GM19023 (cell line): ENCODE measurements at regions not wholly inside any gene's neighbourhood (a gene's known extent, or its start where the extent isn't known, plus 50 kb on each side); places are given as distances from the start of the nearest gene placed in this dataset.

Experiments used
- ATAC-seq: cut with Tn5 transposase; IDR thresholded peaks from one replicate; pipeline ENCODE4 v1.9.1; 2021; ENCODE audit warnings: mild to moderate bottlenecking, moderate library complexity; ENCODE audit not compliant: unreplicated experiment

DNA sequence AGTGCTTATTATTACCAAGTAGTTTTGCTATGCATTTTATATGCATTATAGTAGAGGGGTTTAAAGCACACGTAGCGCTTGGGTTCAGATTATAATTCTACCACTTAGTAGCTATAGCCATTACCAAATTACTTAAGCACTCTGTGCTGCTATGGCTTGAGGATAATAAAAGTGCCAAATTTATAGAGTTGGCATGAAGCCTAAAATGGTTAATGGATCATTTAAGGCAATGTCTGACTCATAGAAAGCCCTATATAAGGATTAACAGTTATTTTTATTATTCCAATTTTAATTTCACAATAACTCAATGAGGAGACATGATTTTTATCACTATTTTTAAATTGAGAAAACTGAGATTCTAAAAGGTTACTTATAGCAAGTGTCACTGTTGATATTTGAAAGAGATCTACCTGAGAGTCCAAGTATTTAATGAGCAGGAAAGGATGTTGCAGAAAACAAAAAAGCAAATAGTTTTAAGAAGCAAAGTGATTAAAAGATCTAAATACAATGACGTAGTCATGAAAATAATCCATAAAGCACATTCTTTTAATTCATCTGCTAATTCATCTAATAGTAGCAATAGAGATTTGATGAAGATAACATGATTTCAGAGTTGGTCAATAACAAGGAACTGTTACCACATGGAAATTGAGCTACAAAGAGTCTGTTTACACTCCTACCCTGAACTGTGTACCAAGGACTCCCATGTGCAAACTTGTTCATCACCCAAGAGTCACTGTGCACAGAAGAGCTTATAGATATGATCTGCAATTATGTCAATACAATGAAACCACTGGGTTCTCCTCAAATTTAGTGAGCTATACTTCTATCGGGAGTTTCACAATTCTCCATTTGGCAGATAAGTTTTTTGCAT is 78.8 kb upstream of the DTNA start:
- ATAC-seq, result no peak

DNA sequence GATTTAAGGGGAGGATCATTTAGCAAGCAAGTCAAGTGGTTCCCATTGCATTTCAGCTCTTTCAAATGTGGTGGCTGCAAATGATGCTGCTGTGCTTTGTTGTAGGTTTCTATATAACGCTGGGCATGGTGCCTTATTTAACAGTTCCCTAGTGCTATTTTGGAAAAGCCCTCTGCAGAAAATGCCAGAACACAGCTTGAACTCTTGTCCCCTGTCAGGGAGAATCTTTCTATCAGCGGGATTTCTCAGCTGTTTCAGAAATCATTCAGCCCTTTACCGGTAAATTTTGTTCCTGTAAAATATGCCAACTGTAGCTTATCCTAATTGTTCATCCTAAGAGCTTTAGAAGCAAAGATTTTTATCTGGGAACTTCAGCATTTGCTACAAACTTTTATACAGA is 77.8 kb upstream of the DTNA start:
- no peak for ATAC-seq

DNA sequence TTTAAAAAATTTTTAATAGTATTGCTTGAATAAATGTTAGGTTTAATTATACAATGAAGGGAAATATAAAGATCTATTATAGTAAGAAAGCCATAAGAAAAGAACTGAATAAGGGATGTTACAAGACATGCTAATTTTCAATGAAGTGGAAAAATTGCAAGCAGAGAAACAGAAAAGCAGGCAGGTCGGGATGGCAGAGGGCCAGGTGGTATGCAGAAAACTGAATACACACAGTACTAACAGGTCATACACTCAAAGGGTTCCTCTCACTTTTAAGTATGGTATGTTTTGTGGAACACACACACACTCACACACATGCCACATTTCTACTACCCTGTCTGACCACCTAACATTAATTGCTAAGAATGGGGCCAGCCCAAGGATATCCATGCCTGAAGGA is 76.7 kb upstream of the DTNA start:
- no peak for ATAC-seq

DNA sequence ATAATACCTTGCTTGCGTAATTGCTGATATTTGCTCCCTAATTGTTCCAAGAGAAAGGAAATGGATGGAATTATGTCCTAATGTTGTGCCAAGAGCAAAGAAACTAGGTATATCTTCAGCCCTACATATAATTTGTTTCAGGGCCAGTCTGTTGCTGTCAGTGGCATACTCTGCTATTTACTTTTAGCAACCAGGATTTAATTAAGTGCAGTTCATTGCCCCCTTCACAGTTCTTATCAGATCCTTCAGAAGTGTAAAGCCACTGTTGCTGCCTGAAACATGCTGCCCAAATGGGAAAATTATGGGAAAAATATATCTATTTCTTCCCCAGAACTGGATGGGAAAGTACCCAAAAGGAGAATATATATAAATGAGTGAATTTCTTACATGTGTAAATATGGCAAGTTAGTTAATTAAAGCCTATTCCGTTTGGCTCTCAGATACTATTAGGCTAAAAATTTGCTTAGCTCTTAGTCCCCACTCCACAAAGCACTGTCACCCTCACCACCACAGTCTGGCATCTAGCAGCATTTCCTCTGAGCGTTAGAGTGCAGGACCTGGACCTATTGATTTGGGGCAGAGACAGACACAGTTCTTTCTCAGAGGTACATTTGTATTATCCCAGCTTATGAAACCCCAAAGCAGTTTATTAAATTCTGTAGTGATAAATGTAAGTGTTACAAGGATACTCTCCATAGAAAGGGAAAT is 72.8 kb upstream of the DTNA start:
- ATAC-seq, result no peak

DNA sequence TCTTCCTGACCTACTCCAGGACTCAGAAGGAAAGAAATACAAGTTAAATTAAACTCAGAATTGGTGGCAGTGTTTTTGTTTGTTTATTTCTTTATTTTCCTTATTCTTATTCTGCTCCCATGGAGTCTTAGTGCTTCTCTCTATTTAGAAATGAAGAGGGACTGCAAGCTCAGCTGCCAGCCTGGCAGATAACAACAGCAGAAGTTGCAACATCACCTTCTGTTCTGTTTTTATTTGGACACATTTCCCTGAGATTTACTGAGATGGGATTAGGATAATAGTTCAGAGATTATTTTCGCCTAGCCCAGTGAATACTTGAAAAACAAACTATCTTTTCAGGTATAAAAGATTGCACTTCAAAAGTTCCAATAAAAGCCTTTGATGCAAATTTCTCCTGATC is 70.4 kb upstream of the DTNA start:
- ATAC-seq, result no peak

GRCh38 chr18:34640276-34640675 is 69.8 kb upstream of the DTNA start:
- ATAC-seq, result no peak

DNA sequence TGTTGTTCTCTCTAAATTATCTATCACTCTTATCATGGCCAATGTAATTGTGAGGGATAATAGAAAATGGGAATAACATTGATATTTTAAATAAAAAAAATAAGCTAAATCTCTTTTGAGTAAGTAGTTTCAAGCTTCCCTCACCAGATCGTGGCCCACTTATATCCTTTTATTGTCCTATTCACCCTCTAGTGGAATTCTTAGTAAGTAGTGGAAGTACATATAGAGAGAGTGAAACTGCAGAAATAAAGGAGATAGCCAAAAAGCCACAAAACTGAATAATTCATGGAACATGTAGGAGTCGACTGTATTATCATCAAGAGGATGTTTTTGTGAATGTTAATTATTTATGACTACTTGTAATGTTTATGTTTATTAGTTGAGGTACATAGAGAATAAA is 66.1 kb upstream of the DTNA start:
- no peak for ATAC-seq

- no peak for ATAC-seq
Observed at GRCh38 chr18:34647251-34647650, 62.8 kb upstream of the DTNA start.

DNA sequence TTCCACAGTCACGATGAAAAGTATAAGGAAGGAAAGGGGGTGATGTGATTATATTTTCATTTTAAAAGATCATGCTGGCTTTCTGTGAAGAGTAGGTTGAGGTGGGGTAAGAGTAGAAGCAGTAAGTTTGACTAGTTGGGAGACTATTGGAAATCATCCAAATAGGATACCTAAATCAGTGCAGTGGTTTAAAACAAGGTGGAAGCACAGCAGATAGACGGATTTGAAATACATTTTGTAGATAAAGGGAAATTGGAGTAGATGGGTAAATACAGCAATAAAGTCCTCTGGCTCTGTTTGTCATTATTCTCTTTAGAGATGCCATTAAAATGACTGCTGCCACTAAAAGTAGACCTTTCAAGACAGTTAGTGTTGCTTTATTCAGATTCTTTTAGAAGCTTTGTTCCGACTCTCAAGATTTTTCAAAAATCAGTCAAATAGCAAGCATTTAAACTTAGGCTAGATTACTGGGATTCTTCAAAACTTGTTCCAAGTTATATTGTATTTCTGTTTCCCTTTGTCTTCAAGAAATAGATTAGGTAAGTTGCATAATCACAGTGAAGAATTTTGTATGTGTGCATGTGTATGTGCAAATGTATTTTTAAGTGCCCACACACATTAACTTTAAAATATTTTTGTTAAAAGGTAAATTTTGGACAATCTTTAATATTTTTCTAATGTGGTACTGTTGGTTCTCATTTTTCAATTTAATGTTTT is 61.7 kb upstream of the DTNA start:
- ATAC-seq, result no peak

GRCh38 chr18:34649080-34649479 is 61.0 kb upstream of the DTNA start:
- ATAC-seq, result no peak

- no peak for ATAC-seq
Observed at GRCh38 chr18:34650121-34650545, 60.0 kb upstream of the DTNA start.

DNA sequence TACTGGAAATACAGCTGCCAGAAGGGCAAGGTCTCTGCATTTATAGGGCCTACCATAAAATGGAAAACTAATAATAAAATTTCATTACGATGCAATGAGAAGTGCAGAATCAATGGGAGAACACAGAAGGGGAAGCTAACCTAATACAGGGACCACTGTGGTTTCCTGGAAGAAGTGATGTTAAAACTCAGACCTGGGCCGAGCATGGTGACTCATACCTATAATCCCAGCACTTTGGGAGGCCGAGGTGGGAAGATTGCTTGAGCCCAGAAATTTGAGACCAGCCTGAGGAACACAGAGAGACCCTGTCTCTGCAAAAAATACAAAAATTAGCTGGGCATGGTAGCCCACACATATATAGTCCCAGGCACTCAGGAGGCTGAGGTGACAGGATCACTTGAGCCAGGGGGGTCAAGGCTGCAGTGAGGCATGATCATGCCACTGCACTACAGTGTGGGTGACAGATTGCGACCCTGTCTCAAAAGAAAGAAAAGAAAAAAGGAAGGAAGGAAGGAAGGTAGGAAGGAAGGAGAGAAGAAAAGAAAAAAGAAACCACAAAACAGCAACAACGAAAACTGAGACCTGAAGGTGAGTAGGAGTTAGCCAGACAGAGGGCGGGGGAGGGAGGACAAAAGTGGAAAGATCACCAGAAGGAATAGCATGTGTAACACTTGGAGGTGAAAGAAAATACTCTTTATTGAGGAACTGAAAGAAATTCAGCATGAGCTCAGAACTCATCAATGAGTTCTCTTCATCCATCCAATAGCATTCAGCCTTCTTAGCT is 58.3 kb upstream of the DTNA start:
- no peak for ATAC-seq

- no peak for ATAC-seq
Observed at GRCh38 chr18:34655131-34655530, 55.0 kb upstream of the DTNA start.

DNA sequence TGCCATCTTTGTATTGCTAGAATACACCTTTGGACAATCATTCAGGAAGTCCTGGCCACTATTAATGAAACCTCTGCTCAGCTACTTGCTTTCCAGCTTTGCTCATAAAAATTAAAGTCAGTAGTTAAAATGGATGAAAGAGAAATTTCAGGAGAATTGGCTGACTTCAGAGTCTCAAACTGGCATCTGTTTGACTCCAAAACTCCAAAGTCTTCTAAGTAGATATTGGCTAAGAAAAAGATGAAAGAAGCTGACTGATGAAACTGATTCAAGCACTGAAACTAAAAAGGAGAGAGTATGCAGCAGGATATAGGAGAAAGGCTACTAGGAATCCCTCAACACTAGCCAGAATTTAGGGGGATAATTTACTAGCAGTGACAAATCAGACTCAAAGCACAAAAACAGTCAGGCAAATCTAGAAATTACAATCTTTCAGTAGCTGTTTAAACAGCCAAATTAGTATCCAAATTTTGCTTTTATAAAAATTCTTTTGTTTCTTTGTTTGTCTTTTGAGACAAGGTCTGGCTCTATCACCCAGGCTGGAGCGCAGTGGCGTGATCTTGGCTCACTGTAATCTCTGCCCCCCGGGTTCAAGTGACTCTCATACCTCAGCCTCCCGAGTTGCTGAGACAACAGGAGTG is 52.1 kb upstream of the DTNA start:
- no peak for ATAC-seq

DNA sequence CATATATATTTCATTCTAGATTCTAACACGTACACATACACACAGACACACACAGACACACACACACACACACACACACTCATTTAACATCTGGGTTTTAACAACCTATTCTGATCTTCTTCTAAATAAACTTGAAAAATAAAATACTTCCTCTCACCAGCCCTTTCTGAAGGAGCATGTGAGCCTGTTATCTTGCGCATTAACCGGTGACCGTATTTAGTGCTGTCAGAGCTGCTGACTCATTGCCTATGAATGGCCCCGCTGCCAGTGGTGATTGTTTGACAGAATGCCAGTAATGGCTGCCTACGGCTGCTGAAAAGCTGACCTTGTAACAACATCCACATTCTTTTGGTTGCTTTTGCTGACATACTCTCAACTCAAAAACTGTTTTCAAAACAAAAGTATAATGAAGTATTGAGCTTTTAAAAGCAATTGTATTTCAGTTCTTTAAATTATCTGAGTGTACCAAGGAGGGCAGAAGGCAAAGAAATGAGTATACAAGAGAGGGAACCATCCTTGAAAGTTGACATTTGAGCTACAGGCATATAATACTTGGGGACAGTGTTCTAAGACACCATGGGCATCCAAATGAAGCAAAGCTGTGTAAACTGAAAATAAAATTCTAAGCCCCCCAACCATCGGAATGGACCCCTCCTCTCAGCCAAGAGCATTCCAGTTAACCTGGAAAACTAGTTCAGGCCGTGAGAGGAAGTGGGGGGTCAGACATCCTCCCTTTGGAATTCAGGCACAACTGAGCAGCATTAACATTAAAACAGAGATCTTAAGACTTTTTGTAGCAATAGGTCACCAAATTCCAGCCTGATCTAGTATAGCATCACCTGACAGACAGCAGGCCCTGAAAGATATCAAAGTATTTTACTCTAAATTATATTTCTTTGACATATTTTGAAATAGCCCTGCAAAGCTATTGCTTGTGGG is 50.2 kb upstream of the DTNA start:
- ATAC-seq, result no peak
